WTC11 (cell line): ENCODE measurements at regions not wholly inside any gene's neighbourhood (a gene's known extent, or its start where the extent isn't known, plus 50 kb on each side); places are given as distances from the start of the nearest gene placed in this dataset.

Experiments used
- ATAC-seq: fragments of 200-7000 bp; cut with Tn5 transposase; 2 replicates; pipeline ENCODE4 v1.10.0; 2021; ENCODE audit warnings: mild to moderate bottlenecking, moderate library complexity
- CTCF ChIA-PET: fragments of 300-600 bp; sonication (Branson Sonifier 250); formaldehyde crosslinking; loops from one replicate; lab custom pipeline; 2021; ENCODE audit warnings: antibody characterized with exemption; lab: Charles Lee
- POLR2A ChIA-PET: fragments of 350-600 bp; sonication (Branson Sonifier 250); formaldehyde crosslinking; loops from one replicate; lab custom pipeline; 2021; ENCODE audit warnings: antibody characterized with exemption; lab: Charles Lee
- DNase-seq: peaks from one replicate; pipeline ENCODE4 v3.0.0; 2021; ENCODE audit warnings: low spot score
- H3K27ac Mint-ChIP-seq: 2 replicates; pipeline ENCODE4 v1.8.0; 2021; ENCODE audit warnings: mixed read lengths
- H3K27me3 Mint-ChIP-seq: 2 replicates; pipeline ENCODE4 v1.8.0; 2021; ENCODE audit warnings: low read depth, mild to moderate bottlenecking, moderate library complexity, mixed read lengths
- H3K36me3 Mint-ChIP-seq: 2 replicates; pipeline ENCODE4 v1.8.0; 2021; ENCODE audit warnings: mixed read lengths
- H3K4me1 Mint-ChIP-seq: 2 replicates; pipeline ENCODE4 v1.8.0; 2022; ENCODE audit warnings: mixed read lengths
- H3K4me3 Mint-ChIP-seq: 2 replicates; pipeline ENCODE4 v1.8.0; 2021; ENCODE audit warnings: mild to moderate bottlenecking, moderate library complexity, mixed read lengths
- H3K9me3 Mint-ChIP-seq: 2 replicates; pipeline ENCODE4 v1.8.0; 2021; ENCODE audit warnings: mixed read lengths
- E2F1 ChIP-seq: sonication (generic); formaldehyde crosslinking; IDR thresholded peaks from 2 replicates; pipeline ENCODE4 v1.8.0; 2022; ENCODE audit warnings: mild to moderate bottlenecking, missing genetic modification reagents
- FOXK1 ChIP-seq: sonication (generic); formaldehyde crosslinking; IDR thresholded peaks from 2 replicates; pipeline ENCODE4 v1.8.0; 2022; ENCODE audit warnings: mild to moderate bottlenecking, moderate library complexity, missing genetic modification reagents
- GTF2I ChIP-seq: fragments of 250-450 bp; sonication (Bioruptor Pico); conservative IDR thresholded peaks from 2 replicates; pipeline ENCODE4 v1.4.0; 2021; ENCODE audit warnings: mild to moderate bottlenecking
- HMGA2 ChIP-seq: fragments of 250-450 bp; sonication (Bioruptor Pico); IDR thresholded peaks from 2 replicates; pipeline ENCODE4 v1.4.0; 2021; ENCODE audit warnings: mild to moderate bottlenecking, moderate library complexity
- IRF1 ChIP-seq: sonication (generic); formaldehyde crosslinking; IDR thresholded peaks from 2 replicates; pipeline ENCODE4 v1.8.0; 2023; ENCODE audit warnings: missing genetic modification reagents
- IRF2 ChIP-seq: sonication (generic); formaldehyde crosslinking; IDR thresholded peaks from 2 replicates; pipeline ENCODE4 v1.8.0; 2022; ENCODE audit warnings: low read depth, missing genetic modification reagents, borderline replicate concordance
- NFE2L1 ChIP-seq: sonication (generic); formaldehyde crosslinking; IDR thresholded peaks from 2 replicates; pipeline ENCODE4 v1.8.1; 2023; ENCODE audit warnings: missing genetic modification reagents
- PREB ChIP-seq: sonication (generic); formaldehyde crosslinking; IDR thresholded peaks from 2 replicates; pipeline ENCODE4 v1.8.1; 2022; ENCODE audit warnings: mild to moderate bottlenecking, missing genetic modification reagents, moderate library complexity, borderline replicate concordance
- RORB ChIP-seq: fragments of 250-450 bp; sonication (Bioruptor Pico); IDR thresholded peaks from 2 replicates; pipeline ENCODE4 v1.9.0; 2021; ENCODE audit warnings: mild to moderate bottlenecking
- TEAD4 ChIP-seq: sonication (generic); formaldehyde crosslinking; IDR thresholded peaks from 2 replicates; pipeline ENCODE4 v1.8.0; 2022; ENCODE audit warnings: mild to moderate bottlenecking, missing genetic modification reagents
- USF1 ChIP-seq: sonication (generic); formaldehyde crosslinking; IDR thresholded peaks from 2 replicates; pipeline ENCODE4 v1.8.0; 2022; ENCODE audit warnings: mild to moderate bottlenecking, missing genetic modification reagents
- ZNF138 ChIP-seq: sonication (generic); formaldehyde crosslinking; conservative IDR thresholded peaks from 2 replicates; pipeline ENCODE4 v1.8.1; 2022; ENCODE audit warnings: mild to moderate bottlenecking, moderate library complexity, missing genetic modification reagents
- ZNF512 ChIP-seq: sonication (generic); formaldehyde crosslinking; IDR thresholded peaks from 2 replicates; pipeline ENCODE4 v1.8.1; 2022; ENCODE audit warnings: missing genetic modification reagents, borderline replicate concordance
- TF ChIP-seq, protein P1 (sequence below): sonication (generic); formaldehyde crosslinking; IDR thresholded peaks from 2 replicates; pipeline ENCODE4 v1.8.0; 2023; ENCODE audit warnings: mild to moderate bottlenecking, missing genetic modification reagents
- TF ChIP-seq, protein P2 (sequence below): sonication (generic); formaldehyde crosslinking; IDR thresholded peaks from 2 replicates; pipeline ENCODE4 v1.8.1; 2023; ENCODE audit warnings: mild to moderate bottlenecking, missing genetic modification reagents
- TF ChIP-seq, protein P3 (sequence below): sonication (generic); formaldehyde crosslinking; IDR thresholded peaks from 2 replicates; pipeline ENCODE4 v1.8.0; 2023; ENCODE audit warnings: missing genetic modification reagents, mild to moderate bottlenecking, borderline replicate concordance
- TF ChIP-seq, protein P4 (sequence below): fragments of 250-450 bp; sonication (Bioruptor Pico); IDR thresholded peaks from 2 replicates; pipeline ENCODE4 v1.8.0; 2021; ENCODE audit warnings: mild to moderate bottlenecking
- TF ChIP-seq, protein P5 (sequence below): sonication (generic); formaldehyde crosslinking; IDR thresholded peaks from 2 replicates; pipeline ENCODE4 v1.8.1; 2023; ENCODE audit warnings: mild to moderate bottlenecking, missing genetic modification reagents, moderate library complexity

DNA sequence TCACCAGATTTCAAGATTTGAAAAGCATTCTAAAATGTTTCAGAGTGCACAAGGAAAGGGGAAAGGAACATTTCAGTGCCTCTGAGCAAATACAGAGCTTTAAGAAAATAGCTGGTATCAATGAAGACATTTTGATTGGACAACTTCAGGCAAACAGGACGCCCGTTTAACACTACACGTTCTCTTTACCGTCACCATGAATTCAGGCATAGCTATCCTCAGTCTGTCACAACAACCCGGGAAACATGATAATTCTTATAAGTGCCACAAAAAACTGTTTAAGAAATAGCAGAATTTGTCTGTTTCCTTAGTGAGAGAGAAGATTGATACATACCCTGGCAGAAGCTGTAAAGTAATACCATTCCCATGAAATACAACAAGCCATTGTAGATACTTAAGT lies 392.4 kb upstream of the PDE4D start:
- TF ChIP-seq FOXK1 (CRISPR knock-in tag) (no peak), E2F1 (CRISPR knock-in tag) (no peak), PREB (CRISPR knock-in tag) (no peak)
- TF ChIP-seq, protein P1, sequence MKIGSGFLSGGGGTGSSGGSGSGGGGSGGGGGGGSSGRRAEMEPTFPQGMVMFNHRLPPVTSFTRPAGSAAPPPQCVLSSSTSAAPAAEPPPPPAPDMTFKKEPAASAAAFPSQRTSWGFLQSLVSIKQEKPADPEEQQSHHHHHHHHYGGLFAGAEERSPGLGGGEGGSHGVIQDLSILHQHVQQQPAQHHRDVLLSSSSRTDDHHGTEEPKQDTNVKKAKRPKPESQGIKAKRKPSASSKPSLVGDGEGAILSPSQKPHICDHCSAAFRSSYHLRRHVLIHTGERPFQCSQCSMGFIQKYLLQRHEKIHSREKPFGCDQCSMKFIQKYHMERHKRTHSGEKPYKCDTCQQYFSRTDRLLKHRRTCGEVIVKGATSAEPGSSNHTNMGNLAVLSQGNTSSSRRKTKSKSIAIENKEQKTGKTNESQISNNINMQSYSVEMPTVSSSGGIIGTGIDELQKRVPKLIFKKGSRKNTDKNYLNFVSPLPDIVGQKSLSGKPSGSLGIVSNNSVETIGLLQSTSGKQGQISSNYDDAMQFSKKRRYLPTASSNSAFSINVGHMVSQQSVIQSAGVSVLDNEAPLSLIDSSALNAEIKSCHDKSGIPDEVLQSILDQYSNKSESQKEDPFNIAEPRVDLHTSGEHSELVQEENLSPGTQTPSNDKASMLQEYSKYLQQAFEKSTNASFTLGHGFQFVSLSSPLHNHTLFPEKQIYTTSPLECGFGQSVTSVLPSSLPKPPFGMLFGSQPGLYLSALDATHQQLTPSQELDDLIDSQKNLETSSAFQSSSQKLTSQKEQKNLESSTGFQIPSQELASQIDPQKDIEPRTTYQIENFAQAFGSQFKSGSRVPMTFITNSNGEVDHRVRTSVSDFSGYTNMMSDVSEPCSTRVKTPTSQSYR, result no peak
- Mint-ChIP-seq H3K36me3 (no peaks in the 10 kb centered on the region), H3K4me3 (no peak overlapping the region), H3K4me1 (no peaks in the 10 kb centered on the region), H3K27me3 (no peaks in the 10 kb centered on the region; the same call in 1 of the 2 replicates), H3K9me3 (no peaks in the 10 kb centered on the region), H3K27ac (no peak overlapping the region)
- ATAC-seq (no peak), DNase-seq (no peak)
- POLR2A ChIA-PET, result no interaction called here
- CTCF ChIA-PET, result interaction anchor here (1.6 to 3.3 kb wide), 4 partner anchors 10 to 479 kb away, joined by 3 to 36 read pairs (median 20); no protein-coding TSS in a partner anchor

- no peak for DNase-seq
- no peaks in the 10 kb centered on the region for H3K27me3 Mint-ChIP-seq
- no peaks in the 10 kb centered on the region for H3K9me3 Mint-ChIP-seq
- ATAC-seq, result no peak
- no peaks in the 10 kb centered on the region for H3K36me3 Mint-ChIP-seq
- ChIA-PET CTCF (interaction anchor here (1.1 kb wide), 1 partner anchor 8 kb away, joined by 3 read pairs; no protein-coding TSS in a partner anchor), POLR2A (no interaction called here)
- peaks cover 16% of the 10 kb centered on the region for H3K4me1 Mint-ChIP-seq
- H3K27ac Mint-ChIP-seq, result no peak overlapping the region
- H3K4me3 Mint-ChIP-seq, result no peak overlapping the region
- TF ChIP-seq, protein P2, sequence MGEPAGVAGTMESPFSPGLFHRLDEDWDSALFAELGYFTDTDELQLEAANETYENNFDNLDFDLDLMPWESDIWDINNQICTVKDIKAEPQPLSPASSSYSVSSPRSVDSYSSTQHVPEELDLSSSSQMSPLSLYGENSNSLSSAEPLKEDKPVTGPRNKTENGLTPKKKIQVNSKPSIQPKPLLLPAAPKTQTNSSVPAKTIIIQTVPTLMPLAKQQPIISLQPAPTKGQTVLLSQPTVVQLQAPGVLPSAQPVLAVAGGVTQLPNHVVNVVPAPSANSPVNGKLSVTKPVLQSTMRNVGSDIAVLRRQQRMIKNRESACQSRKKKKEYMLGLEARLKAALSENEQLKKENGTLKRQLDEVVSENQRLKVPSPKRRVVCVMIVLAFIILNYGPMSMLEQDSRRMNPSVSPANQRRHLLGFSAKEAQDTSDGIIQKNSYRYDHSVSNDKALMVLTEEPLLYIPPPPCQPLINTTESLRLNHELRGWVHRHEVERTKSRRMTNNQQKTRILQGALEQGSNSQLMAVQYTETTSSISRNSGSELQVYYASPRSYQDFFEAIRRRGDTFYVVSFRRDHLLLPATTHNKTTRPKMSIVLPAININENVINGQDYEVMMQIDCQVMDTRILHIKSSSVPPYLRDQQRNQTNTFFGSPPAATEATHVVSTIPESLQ, result no peak
- no peak for TF ChIP-seq HMGA2
- no peak for TF ChIP-seq USF1 (CRISPR knock-in tag)
- no peak for TF ChIP-seq NFE2L1
- TF ChIP-seq IRF2, result no peak
- TF ChIP-seq ZNF512 (CRISPR knock-in tag), result no peak
- TF ChIP-seq, protein P3, sequence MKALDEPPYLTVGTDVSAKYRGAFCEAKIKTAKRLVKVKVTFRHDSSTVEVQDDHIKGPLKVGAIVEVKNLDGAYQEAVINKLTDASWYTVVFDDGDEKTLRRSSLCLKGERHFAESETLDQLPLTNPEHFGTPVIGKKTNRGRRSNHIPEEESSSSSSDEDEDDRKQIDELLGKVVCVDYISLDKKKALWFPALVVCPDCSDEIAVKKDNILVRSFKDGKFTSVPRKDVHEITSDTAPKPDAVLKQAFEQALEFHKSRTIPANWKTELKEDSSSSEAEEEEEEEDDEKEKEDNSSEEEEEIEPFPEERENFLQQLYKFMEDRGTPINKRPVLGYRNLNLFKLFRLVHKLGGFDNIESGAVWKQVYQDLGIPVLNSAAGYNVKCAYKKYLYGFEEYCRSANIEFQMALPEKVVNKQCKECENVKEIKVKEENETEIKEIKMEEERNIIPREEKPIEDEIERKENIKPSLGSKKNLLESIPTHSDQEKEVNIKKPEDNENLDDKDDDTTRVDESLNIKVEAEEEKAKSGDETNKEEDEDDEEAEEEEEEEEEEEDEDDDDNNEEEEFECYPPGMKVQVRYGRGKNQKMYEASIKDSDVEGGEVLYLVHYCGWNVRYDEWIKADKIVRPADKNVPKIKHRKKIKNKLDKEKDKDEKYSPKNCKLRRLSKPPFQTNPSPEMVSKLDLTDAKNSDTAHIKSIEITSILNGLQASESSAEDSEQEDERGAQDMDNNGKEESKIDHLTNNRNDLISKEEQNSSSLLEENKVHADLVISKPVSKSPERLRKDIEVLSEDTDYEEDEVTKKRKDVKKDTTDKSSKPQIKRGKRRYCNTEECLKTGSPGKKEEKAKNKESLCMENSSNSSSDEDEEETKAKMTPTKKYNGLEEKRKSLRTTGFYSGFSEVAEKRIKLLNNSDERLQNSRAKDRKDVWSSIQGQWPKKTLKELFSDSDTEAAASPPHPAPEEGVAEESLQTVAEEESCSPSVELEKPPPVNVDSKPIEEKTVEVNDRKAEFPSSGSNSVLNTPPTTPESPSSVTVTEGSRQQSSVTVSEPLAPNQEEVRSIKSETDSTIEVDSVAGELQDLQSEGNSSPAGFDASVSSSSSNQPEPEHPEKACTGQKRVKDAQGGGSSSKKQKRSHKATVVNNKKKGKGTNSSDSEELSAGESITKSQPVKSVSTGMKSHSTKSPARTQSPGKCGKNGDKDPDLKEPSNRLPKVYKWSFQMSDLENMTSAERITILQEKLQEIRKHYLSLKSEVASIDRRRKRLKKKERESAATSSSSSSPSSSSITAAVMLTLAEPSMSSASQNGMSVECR, result no peak
- no peak for TF ChIP-seq GTF2I (CRISPR knock-in tag)
- no peak for TF ChIP-seq IRF1
- TF ChIP-seq ZNF138 (CRISPR knock-in tag), result no peak
- TF ChIP-seq, protein P4, sequence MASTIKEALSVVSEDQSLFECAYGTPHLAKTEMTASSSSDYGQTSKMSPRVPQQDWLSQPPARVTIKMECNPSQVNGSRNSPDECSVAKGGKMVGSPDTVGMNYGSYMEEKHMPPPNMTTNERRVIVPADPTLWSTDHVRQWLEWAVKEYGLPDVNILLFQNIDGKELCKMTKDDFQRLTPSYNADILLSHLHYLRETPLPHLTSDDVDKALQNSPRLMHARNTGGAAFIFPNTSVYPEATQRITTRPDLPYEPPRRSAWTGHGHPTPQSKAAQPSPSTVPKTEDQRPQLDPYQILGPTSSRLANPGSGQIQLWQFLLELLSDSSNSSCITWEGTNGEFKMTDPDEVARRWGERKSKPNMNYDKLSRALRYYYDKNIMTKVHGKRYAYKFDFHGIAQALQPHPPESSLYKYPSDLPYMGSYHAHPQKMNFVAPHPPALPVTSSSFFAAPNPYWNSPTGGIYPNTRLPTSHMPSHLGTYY (CRISPR knock-in tag), result no peak
- no peak for TF ChIP-seq RORB
- TF ChIP-seq, protein P5, sequence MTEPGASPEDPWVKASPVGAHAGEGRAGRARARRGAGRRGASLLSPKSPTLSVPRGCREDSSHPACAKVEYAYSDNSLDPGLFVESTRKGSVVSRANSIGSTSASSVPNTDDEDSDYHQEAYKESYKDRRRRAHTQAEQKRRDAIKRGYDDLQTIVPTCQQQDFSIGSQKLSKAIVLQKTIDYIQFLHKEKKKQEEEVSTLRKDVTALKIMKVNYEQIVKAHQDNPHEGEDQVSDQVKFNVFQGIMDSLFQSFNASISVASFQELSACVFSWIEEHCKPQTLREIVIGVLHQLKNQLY (CRISPR knock-in tag), result no peak
- TF ChIP-seq TEAD4 (CRISPR knock-in tag), result no peak
These were observed 387.4 kb upstream of the PDE4D start for GRCh38 chr5:60280943-60281342.
